CD4-positive, alpha-beta memory T cell (primary cell): ENCODE measurements at regions not wholly inside any gene's neighbourhood (a gene's known extent, or its start where the extent isn't known, plus 50 kb on each side); places are given as distances from the start of the nearest gene placed in this dataset.

Experiments
- CTCF ChIA-PET: fragments of 350-600 bp; sonication (Branson Sonifier 250); formaldehyde crosslinking; loops from one replicate; lab custom pipeline; 2021; ENCODE audit warnings: inconsistent platforms; ENCODE audit not compliant: partially characterized antibody; lab: Charles Lee
- POLR2A ChIA-PET: fragments of 350-600 bp; sonication (Branson Sonifier 250); formaldehyde crosslinking; loops from one replicate; lab custom pipeline; 2021; ENCODE audit not compliant: partially characterized antibody; lab: Charles Lee
- DNase-seq, 5 donors: peaks; one replicate each; pipeline versions ENCODE4 v3.0.0 to v3.0.0-alpha.2; 2020 to 2022; ENCODE audit warnings: mixed read lengths in 1 of 5
- H3K27ac ChIP-seq: one replicate; pipeline ENCODE4 v1.7.0; 2013; ENCODE audit warnings: low read depth, low read length
- H3K27me3 ChIP-seq: 2 replicates; pipeline ENCODE4 v1.7.0; 2013; ENCODE audit warnings: mild to moderate bottlenecking, low read length, moderate library complexity; ENCODE audit not compliant: insufficient read depth
- H3K36me3 ChIP-seq: 2 replicates; pipeline ENCODE4 v1.7.0; 2013; ENCODE audit warnings: mild to moderate bottlenecking, low read length, moderate library complexity; ENCODE audit not compliant: insufficient read depth
- H3K4me1 ChIP-seq: 2 replicates; pipeline ENCODE4 v1.7.0; 2013; ENCODE audit warnings: mild to moderate bottlenecking, low read length, moderate library complexity; ENCODE audit not compliant: insufficient read depth
- H3K4me3 ChIP-seq, 2 donors: one replicate each; pipeline ENCODE4 v1.7.0; 2013; ENCODE audit warnings: low read length in 2 of 2, mild to moderate bottlenecking in 1 of 2
- H3K9me3 ChIP-seq, 2 donors: one replicate each; pipeline ENCODE4 v1.7.0; 2013; ENCODE audit warnings: low read length in 2 of 2, control low read depth in 1 of 2; ENCODE audit not compliant: control insufficient read depth in 1 of 2
- H3K27ac Mint-ChIP-seq, 7 donors: one replicate each; pipeline ENCODE4 v1.8.0; 2020 to 2021; ENCODE audit warnings: mixed read lengths in 7 of 7, mild to moderate bottlenecking in 6 of 7, inconsistent platforms in 3 of 7, moderate library complexity in 3 of 7
- H3K27me3 Mint-ChIP-seq, 2 donors: one replicate each; pipeline ENCODE4 v1.8.0; 2020 to 2021; ENCODE audit warnings: mixed read lengths in 2 of 2
- H3K36me3 Mint-ChIP-seq, 2 donors: one replicate each; pipeline ENCODE4 v1.8.0; 2020 to 2021; ENCODE audit warnings: mixed read lengths in 2 of 2, inconsistent platforms in 1 of 2, mild to moderate bottlenecking in 1 of 2
- H3K4me1 Mint-ChIP-seq, 4 donors: one replicate each; pipeline ENCODE4 v1.8.0; 2020 to 2021; ENCODE audit warnings: mixed read lengths in 4 of 4, mild to moderate bottlenecking in 1 of 4
- H3K4me3 Mint-ChIP-seq, 8 donors: one replicate each; pipeline ENCODE4 v1.8.0; 2020 to 2021; ENCODE audit warnings: mixed read lengths in 8 of 8, mild to moderate bottlenecking in 7 of 8, moderate library complexity in 6 of 8, inconsistent platforms in 3 of 8
- H3K9me3 Mint-ChIP-seq, 8 donors: one replicate each; pipeline ENCODE4 v1.8.0; 2020 to 2021; ENCODE audit warnings: mixed read lengths in 8 of 8, mild to moderate bottlenecking in 5 of 8, inconsistent platforms in 3 of 8, moderate library complexity in 1 of 8
- intact Hi-C: fragments of 100-400 bp; cut with micrococcal nuclease; formaldehyde crosslinking; loops from one replicate; pipeline ENCODE4 v1.15.1; 2023

GRCh38 chr2:196498962-196499361 is 140.6 kb upstream of the CCDC150 start:
- Histone ChIP-seq H3K4me3 (no peak overlapping the region), H3K36me3 (no peaks in the 10 kb centered on the region), H3K27me3 (no peaks in the 10 kb centered on the region), H3K9me3 (peaks cover 0 to 4% of the 10 kb centered on the region in 2 donors), H3K4me1 (no peaks in the 10 kb centered on the region), H3K27ac (no peak overlapping the region)
- no peak for DNase-seq
- Mint-ChIP-seq H3K27me3 (peaks cover 6% of the 10 kb centered on the region in 2 donors), H3K9me3 (peaks cover 5 to 33% (median 18%) of the 10 kb centered on the region in 8 donors), H3K4me1 (no peaks in the 10 kb centered on the region), H3K4me3 (no peak overlapping the region), H3K36me3 (no peaks in the 10 kb centered on the region), H3K27ac (no peak overlapping the region)
- ChIA-PET CTCF (no interaction called here), POLR2A (no interaction called here)
- intact Hi-C loops, result no loop called here

GRCh38 chr2:196499686-196500085 is 139.8 kb upstream of the CCDC150 start:
- no peak for DNase-seq
- Mint-ChIP-seq H3K9me3 (peaks cover 5 to 27% (median 14%) of the 10 kb centered on the region in 8 donors), H3K4me1 (no peaks in the 10 kb centered on the region), H3K4me3 (no peak overlapping the region), H3K27ac (no peak overlapping the region), H3K36me3 (no peaks in the 10 kb centered on the region), H3K27me3 (peaks cover 5 to 8% of the 10 kb centered on the region in 2 donors)
- intact Hi-C loops, result no loop called here
- Histone ChIP-seq H3K36me3 (no peaks in the 10 kb centered on the region), H3K27ac (no peak overlapping the region), H3K4me1 (no peaks in the 10 kb centered on the region), H3K27me3 (no peaks in the 10 kb centered on the region), H3K4me3 (no peak overlapping the region), H3K9me3 (peaks cover 0 to 4% of the 10 kb centered on the region in 2 donors)
- ChIA-PET POLR2A (no interaction called here), CTCF (no interaction called here)

GRCh38 chr2:196500686-196501431 is 138.7 kb upstream of the CCDC150 start:
- H3K27me3 ChIP-seq, result no peaks in the 10 kb centered on the region
- ChIA-PET POLR2A (no interaction called here), CTCF (no interaction called here)
- H3K4me1 ChIP-seq, result no peaks in the 10 kb centered on the region
- Mint-ChIP-seq H3K9me3 (peaks cover 4 to 25% (median 14%) of the 10 kb centered on the region in 8 donors), H3K27ac (no peak overlapping the region), H3K4me1 (no peaks in the 10 kb centered on the region), H3K4me3 (no peak overlapping the region), H3K27me3 (peaks cover 7 to 11% of the 10 kb centered on the region in 2 donors), H3K36me3 (no peaks in the 10 kb centered on the region)
- intact Hi-C loops, result no loop called here
- H3K9me3 ChIP-seq, result peaks cover 0 to 4% of the 10 kb centered on the region in 2 donors
- no peaks in the 10 kb centered on the region for H3K36me3 ChIP-seq
- DNase-seq, result no peak
- no peak overlapping the region for H3K27ac ChIP-seq
- H3K4me3 ChIP-seq, result no peak overlapping the region

GRCh38 chr2:196501836-196502235 is 137.7 kb upstream of the CCDC150 start:
- ChIA-PET CTCF (no interaction called here), POLR2A (no interaction called here)

GRCh38 chr2:196502386-196502785 is 137.1 kb upstream of the CCDC150 start:
- no peaks in the 10 kb centered on the region for H3K27me3 ChIP-seq
- POLR2A ChIA-PET, result no interaction called here
- H3K9me3 ChIP-seq, result peaks cover 0 to 4% of the 10 kb centered on the region in 2 donors
- Mint-ChIP-seq H3K4me1 (no peaks in the 10 kb centered on the region), H3K27me3 (peaks cover 7 to 12% of the 10 kb centered on the region in 2 donors), H3K36me3 (no peaks in the 10 kb centered on the region), H3K9me3 (peaks cover 4 to 24% (median 13%) of the 10 kb centered on the region in 8 donors), H3K4me3 (no peak overlapping the region), H3K27ac (no peak overlapping the region)
- H3K4me1 ChIP-seq, result no peaks in the 10 kb centered on the region
- no peak overlapping the region for H3K4me3 ChIP-seq
- intact Hi-C loops, result no loop called here
- no peak for DNase-seq
- no peaks in the 10 kb centered on the region for H3K36me3 ChIP-seq
- CTCF ChIA-PET, result interaction anchor here (0.6 kb wide), 1 partner anchor 884 kb away, joined by 3 read pairs; no protein-coding TSS in a partner anchor
- no peak overlapping the region for H3K27ac ChIP-seq

More at GRCh38 chr2:196501836-196502235, 137.7 kb upstream of the CCDC150 start:
- no peaks in the 10 kb centered on the region for H3K4me1 ChIP-seq
- intact Hi-C loops, result no loop called here
- no peaks in the 10 kb centered on the region for H3K27me3 ChIP-seq
- no peak overlapping the region for H3K4me3 ChIP-seq
- H3K27me3 Mint-ChIP-seq, result peaks cover 7 to 12% of the 10 kb centered on the region in 2 donors
- no peak overlapping the region for H3K4me3 Mint-ChIP-seq
- peaks cover 4 to 25% (median 14%) of the 10 kb centered on the region in 8 donors for H3K9me3 Mint-ChIP-seq
- no peaks in the 10 kb centered on the region for H3K36me3 Mint-ChIP-seq
- no peak overlapping the region for H3K27ac ChIP-seq
- H3K36me3 ChIP-seq, result no peaks in the 10 kb centered on the region
- no peak for DNase-seq
- no peaks in the 10 kb centered on the region for H3K4me1 Mint-ChIP-seq
- no peak overlapping the region for H3K27ac Mint-ChIP-seq
- peaks cover 0 to 4% of the 10 kb centered on the region in 2 donors for H3K9me3 ChIP-seq

- Mint-ChIP-seq H3K36me3 (no peaks in the 10 kb centered on the region), H3K4me3 (no peak overlapping the region), H3K27ac (no peak overlapping the region), H3K4me1 (no peaks in the 10 kb centered on the region), H3K27me3 (peaks cover 7 to 12% of the 10 kb centered on the region in 2 donors), H3K9me3 (peaks cover 4 to 19% (median 10%) of the 10 kb centered on the region in 8 donors)
- no peak overlapping the region for H3K27ac ChIP-seq
- ChIA-PET CTCF (no interaction called here), POLR2A (no interaction called here)
- no peak for DNase-seq
- peaks cover 0 to 4% of the 10 kb centered on the region in 2 donors for H3K9me3 ChIP-seq
- intact Hi-C loops, result no loop called here
- no peaks in the 10 kb centered on the region for H3K4me1 ChIP-seq
- no peaks in the 10 kb centered on the region for H3K27me3 ChIP-seq
- H3K36me3 ChIP-seq, result no peaks in the 10 kb centered on the region
- no peak overlapping the region for H3K4me3 ChIP-seq
These were observed 136.1 kb upstream of the CCDC150 start for GRCh38 chr2:196503398-196503797.

- no peak for DNase-seq
- Histone ChIP-seq H3K27ac (no peak overlapping the region), H3K4me3 (no peak overlapping the region), H3K9me3 (no peaks in the 10 kb centered on the region), H3K27me3 (no peaks in the 10 kb centered on the region), H3K4me1 (no peaks in the 10 kb centered on the region), H3K36me3 (no peaks in the 10 kb centered on the region)
- H3K27ac Mint-ChIP-seq, result no peak overlapping the region
- peaks cover 7 to 11% of the 10 kb centered on the region in 2 donors for H3K27me3 Mint-ChIP-seq
- no peak overlapping the region for H3K4me3 Mint-ChIP-seq
- ChIA-PET CTCF (no interaction called here), POLR2A (no interaction called here)
- H3K9me3 Mint-ChIP-seq, result peaks cover 0 to 8% (median 3%) of the 10 kb centered on the region in 8 donors
- intact Hi-C loops, result no loop called here
- no peaks in the 10 kb centered on the region for H3K4me1 Mint-ChIP-seq
- H3K36me3 Mint-ChIP-seq, result no peaks in the 10 kb centered on the region
These were observed 134.7 kb upstream of the CCDC150 start for GRCh38 chr2:196504788-196505187.
